Osteoblast (primary cell): ENCODE measurements at regions not wholly inside any gene's neighbourhood (a gene's known extent, or its start where the extent isn't known, plus 50 kb on each side); places are given as distances from the start of the nearest gene placed in this dataset.
A peak's percentile ranks its signal among the peaks of the same experiment; 100 is the strongest.

Source experiments
- DNase-seq: peaks from one replicate; pipeline ENCODE4 v3.0.0; 2011; ENCODE audit warnings: low spot score, mixed read lengths; ENCODE audit not compliant: insufficient read length; ENCODE audit errors: missing footprints
- H2AFZ ChIP-seq: 2 replicates; pipeline ENCODE4 v1.6.0; 2011; ENCODE audit warnings: mild to moderate bottlenecking, low read length
- H3K27ac ChIP-seq: 2 replicates; pipeline ENCODE4 v1.5.1; 2011; ENCODE audit warnings: mild to moderate bottlenecking, low read depth, low read length, moderate library complexity
- H3K27me3 ChIP-seq: 2 replicates; pipeline ENCODE4 v1.6.0; 2012; ENCODE audit warnings: mild to moderate bottlenecking, control low read depth, inconsistent platforms, low read length, moderate library complexity; ENCODE audit not compliant: insufficient read depth
- H3K36me3 ChIP-seq: 2 replicates; pipeline ENCODE4 v1.5.1; 2011; ENCODE audit warnings: mild to moderate bottlenecking, low read length, control low read depth, moderate library complexity; ENCODE audit not compliant: insufficient read depth
- H3K4me1 ChIP-seq: 2 replicates; pipeline ENCODE4 v1.5.1; 2011; ENCODE audit warnings: mild to moderate bottlenecking, low read length, control low read depth, moderate library complexity; ENCODE audit not compliant: insufficient read depth
- H3K4me2 ChIP-seq: 2 replicates; pipeline ENCODE4 v1.6.0; 2011; ENCODE audit warnings: mild to moderate bottlenecking, low read length; ENCODE audit not compliant: insufficient read depth
- H3K4me3 ChIP-seq: fragments of 200-600 bp; sonication (generic); 3 replicates; pipeline ENCODE4 v1.5.1; 2012; ENCODE audit warnings: mild to moderate bottlenecking, low read length, inconsistent platforms; ENCODE audit not compliant: insufficient read depth
- H3K79me2 ChIP-seq: 2 replicates; pipeline ENCODE4 v1.6.0; 2012; ENCODE audit warnings: mild to moderate bottlenecking, low read length, control low read depth, inconsistent platforms; ENCODE audit not compliant: insufficient read depth
- H3K9me3 ChIP-seq: 2 replicates; pipeline ENCODE4 v1.5.1; 2011; ENCODE audit warnings: low read depth, low read length, control low read depth
- H4K20me1 ChIP-seq: 2 replicates; pipeline ENCODE4 v1.6.0; 2012; ENCODE audit warnings: mild to moderate bottlenecking, low read length, control low read depth; ENCODE audit not compliant: insufficient read depth
- TF ChIP-seq, protein P1 (sequence below): IDR thresholded peaks from 2 replicates; pipeline ENCODE4 v1.5.1; 2011; ENCODE audit warnings: mild to moderate bottlenecking, low read depth, low read length, moderate library complexity; ENCODE audit errors: extremely low read depth

DNA sequence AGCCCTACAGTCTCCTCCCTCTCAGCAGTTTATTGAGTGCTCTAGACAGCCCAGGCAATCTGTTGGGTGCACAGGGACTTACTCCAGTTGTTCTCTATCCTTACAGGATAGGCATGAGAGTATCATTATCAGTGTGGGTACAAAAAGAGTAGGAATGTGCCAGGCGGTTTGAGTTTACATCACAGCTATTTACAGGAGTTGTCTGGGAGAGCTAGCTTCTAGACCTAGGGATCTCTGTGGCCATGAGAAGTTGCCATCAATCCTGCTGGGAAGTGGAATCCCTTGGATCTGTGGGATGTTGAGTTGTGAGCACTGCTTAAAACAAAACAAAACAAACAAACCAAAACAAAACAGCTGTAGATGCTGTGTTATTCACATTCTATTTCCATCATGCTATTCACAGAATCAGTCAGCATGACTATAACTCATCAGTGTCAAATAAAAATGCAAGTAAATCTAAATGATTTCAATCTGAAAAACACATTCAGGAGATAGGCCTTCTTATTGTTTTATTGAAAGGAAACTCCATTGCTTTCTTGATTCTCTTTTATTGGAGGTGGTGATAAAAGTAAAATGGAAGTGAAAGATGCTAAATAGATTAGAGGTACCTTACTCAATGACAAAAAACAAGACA is 552.4 kb upstream of the ZNF608 start:
- Histone ChIP-seq H4K20me1 (no peaks in the 10 kb centered on the region), H3K36me3 (no peaks in the 10 kb centered on the region), H3K4me2 (no peak overlapping the region), H3K27ac (no peak overlapping the region), H3K79me2 (no peaks in the 10 kb centered on the region), H3K4me1 (peaks cover 5% of the 10 kb centered on the region), H2AFZ (no peak overlapping the region), H3K9me3 (no peaks in the 10 kb centered on the region), H3K4me3 (no peak overlapping the region), H3K27me3 (no peaks in the 10 kb centered on the region)
- TF ChIP-seq, protein P1, sequence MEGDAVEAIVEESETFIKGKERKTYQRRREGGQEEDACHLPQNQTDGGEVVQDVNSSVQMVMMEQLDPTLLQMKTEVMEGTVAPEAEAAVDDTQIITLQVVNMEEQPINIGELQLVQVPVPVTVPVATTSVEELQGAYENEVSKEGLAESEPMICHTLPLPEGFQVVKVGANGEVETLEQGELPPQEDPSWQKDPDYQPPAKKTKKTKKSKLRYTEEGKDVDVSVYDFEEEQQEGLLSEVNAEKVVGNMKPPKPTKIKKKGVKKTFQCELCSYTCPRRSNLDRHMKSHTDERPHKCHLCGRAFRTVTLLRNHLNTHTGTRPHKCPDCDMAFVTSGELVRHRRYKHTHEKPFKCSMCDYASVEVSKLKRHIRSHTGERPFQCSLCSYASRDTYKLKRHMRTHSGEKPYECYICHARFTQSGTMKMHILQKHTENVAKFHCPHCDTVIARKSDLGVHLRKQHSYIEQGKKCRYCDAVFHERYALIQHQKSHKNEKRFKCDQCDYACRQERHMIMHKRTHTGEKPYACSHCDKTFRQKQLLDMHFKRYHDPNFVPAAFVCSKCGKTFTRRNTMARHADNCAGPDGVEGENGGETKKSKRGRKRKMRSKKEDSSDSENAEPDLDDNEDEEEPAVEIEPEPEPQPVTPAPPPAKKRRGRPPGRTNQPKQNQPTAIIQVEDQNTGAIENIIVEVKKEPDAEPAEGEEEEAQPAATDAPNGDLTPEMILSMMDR, result no peak
- no peak for DNase-seq

DNA sequence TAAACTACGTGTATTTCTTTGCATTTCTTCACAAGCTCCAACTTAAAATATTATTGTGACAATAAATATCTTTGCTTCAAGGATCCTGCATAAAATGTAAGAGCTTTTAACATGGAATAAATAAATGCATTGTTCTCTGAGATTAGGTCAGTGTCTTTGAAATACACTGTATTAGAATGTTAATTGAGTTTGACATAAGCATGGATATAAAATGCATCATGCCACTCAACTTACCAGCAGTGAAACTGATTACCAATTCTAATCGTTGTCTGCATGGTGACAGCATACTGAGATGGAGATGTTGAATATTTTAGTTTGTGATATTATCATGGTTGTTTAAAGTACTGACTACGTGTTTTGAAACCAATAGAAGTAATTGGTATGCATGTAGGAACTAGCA is 555.3 kb upstream of the ZNF608 start:
- DNase-seq, result no peak
- no peaks in the 10 kb centered on the region for H3K36me3 ChIP-seq
- no peak overlapping the region for H3K4me3 ChIP-seq
- no peaks in the 10 kb centered on the region for H3K79me2 ChIP-seq
- no peaks in the 10 kb centered on the region for H3K27me3 ChIP-seq
- no peaks in the 10 kb centered on the region for H4K20me1 ChIP-seq
- no peaks in the 10 kb centered on the region for H3K4me1 ChIP-seq
- no peaks in the 10 kb centered on the region for H3K9me3 ChIP-seq
- H3K27ac ChIP-seq, result no peak overlapping the region
- TF ChIP-seq, protein P1, result no peak
- no peak overlapping the region for H3K4me2 ChIP-seq
- no peak overlapping the region for H2AFZ ChIP-seq

DNA sequence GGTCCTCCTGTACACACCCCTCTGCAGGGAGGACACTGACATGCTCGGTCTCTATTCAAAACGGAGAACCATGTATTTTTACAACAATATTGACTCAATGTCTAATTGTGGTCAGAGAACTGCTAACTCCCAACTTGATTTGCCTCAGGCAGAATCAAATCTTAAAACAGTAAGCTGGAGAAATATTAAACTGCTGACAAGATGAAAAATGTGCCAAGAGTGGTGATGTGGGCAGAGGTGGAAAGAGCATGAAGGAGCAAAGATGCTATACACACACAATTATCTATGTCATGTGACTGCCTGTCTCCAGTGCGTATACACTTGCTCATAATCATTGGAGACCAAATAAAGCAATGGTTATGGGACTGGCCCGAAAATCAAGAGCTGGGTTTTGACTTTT is 556.1 kb upstream of the ZNF608 start:
- no peaks in the 10 kb centered on the region for H3K9me3 ChIP-seq
- H3K27ac ChIP-seq, result no peak overlapping the region
- H3K79me2 ChIP-seq, result no peaks in the 10 kb centered on the region
- no peaks in the 10 kb centered on the region for H4K20me1 ChIP-seq
- DNase-seq, result peak; percentile 0
- H3K27me3 ChIP-seq, result no peaks in the 10 kb centered on the region
- no peak overlapping the region for H3K4me3 ChIP-seq
- H3K36me3 ChIP-seq, result no peaks in the 10 kb centered on the region
- H3K4me1 ChIP-seq, result no peaks in the 10 kb centered on the region
- TF ChIP-seq, protein P1, result no peak
- no peak overlapping the region for H3K4me2 ChIP-seq
- peak overlapping the region; percentile 34 for H2AFZ ChIP-seq

DNA sequence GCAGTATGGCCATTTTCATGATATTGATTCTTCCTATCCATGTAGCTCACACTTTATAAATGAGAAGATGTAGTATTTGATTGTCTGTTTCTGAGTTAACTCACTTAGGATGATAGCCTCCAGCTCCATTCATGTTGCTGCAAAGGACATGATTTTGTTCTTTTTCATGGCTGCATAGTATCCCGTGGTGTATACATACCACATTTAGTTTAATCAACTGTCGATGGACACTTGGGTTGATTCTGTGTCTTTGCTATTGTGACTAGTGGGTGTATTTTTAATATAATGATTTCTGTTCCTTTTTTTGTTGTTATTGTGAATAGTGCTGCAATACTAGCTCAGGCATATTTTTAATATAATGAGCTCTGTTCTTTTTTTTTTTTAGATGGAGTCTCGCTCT is 560.3 kb upstream of the ZNF608 start:
- H3K79me2 ChIP-seq, result no peaks in the 10 kb centered on the region
- peaks cover 8% of the 10 kb centered on the region for H3K4me1 ChIP-seq
- no peak overlapping the region for H3K4me2 ChIP-seq
- no peaks in the 10 kb centered on the region for H3K27me3 ChIP-seq
- H2AFZ ChIP-seq, result no peak overlapping the region
- no peak for DNase-seq
- H3K4me3 ChIP-seq, result no peak overlapping the region
- TF ChIP-seq, protein P1, result no peak
- H3K36me3 ChIP-seq, result no peaks in the 10 kb centered on the region
- no peaks in the 10 kb centered on the region for H4K20me1 ChIP-seq
- H3K9me3 ChIP-seq, result no peaks in the 10 kb centered on the region
- no peak overlapping the region for H3K27ac ChIP-seq
